ENCODE measurements at regions not wholly inside any gene's neighbourhood (a gene's known extent, or its start where the extent isn't known, plus 50 kb on each side); places are given as distances from the start of the nearest gene placed in this dataset.

DNA sequence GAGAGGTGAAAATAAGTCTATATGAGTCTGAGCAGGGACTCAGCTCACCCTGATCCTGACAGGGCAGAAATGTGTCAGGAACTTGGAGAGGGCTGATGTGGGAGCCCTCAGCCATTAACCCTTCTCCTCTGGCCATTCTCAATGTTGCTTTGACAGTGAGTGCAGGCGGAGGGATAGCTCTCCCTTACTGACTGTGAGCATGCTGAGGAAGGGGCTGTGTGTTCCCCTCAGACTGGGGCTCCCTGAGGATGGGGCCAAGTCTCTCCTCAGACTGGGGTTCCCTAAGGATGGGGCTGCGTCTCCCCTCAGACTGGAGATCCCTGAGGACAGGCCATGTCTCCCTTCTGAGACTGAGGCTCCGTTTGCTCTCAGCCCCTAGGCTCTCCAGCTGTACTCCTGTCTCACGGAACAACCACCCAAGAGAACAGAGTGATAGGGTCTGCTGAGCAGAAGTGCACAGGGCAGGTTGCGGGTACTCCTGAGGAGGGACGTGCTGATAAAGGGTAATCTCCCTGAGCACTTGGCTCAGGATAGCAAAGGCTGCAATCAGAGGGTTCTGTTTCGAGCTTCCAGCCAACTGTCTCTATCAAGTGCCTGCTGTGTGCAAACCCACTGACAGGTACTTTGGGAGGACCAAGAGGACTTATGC, 141.0 kb downstream of the MRPL14 start (continued):
- TF ChIP-seq RBM14 (IDR thresholded peaks at IDR 0.05; ENCODE audit: borderline replicate concordance, insufficient read depth, low read depth, low read length), result no peak
- TF ChIP-seq TCF7L2 (IDR thresholded peaks at IDR 0.05; ENCODE audit: low read depth, low read length), result no peak
- TF ChIP-seq, protein P1, sequence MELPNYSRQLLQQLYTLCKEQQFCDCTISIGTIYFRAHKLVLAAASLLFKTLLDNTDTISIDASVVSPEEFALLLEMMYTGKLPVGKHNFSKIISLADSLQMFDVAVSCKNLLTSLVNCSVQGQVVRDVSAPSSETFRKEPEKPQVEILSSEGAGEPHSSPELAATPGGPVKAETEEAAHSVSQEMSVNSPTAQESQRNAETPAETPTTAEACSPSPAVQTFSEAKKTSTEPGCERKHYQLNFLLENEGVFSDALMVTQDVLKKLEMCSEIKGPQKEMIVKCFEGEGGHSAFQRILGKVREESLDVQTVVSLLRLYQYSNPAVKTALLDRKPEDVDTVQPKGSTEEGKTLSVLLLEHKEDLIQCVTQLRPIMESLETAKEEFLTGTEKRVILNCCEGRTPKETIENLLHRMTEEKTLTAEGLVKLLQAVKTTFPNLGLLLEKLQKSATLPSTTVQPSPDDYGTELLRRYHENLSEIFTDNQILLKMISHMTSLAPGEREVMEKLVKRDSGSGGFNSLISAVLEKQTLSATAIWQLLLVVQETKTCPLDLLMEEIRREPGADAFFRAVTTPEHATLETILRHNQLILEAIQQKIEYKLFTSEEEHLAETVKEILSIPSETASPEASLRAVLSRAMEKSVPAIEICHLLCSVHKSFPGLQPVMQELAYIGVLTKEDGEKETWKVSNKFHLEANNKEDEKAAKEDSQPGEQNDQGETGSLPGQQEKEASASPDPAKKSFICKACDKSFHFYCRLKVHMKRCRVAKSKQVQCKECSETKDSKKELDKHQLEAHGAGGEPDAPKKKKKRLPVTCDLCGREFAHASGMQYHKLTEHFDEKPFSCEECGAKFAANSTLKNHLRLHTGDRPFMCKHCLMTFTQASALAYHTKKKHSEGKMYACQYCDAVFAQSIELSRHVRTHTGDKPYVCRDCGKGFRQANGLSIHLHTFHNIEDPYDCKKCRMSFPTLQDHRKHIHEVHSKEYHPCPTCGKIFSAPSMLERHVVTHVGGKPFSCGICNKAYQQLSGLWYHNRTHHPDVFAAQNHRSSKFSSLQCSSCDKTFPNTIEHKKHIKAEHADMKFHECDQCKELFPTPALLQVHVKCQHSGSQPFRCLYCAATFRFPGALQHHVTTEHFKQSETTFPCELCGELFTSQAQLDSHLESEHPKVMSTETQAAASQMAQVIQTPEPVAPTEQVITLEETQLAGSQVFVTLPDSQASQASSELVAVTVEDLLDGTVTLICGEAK (IDR thresholded peaks at IDR 0.05), result no peak
- TF ChIP-seq, protein P1 (CRISPR knock-in tag; IDR thresholded peaks at IDR 0.05), result no peak
- no peak for TF ChIP-seq TAF7 (tag; IDR thresholded peaks at IDR 0.05)
- TF ChIP-seq SMAD4 (CRISPR knock-in tag; conservative IDR thresholded peaks at IDR 0.05), result peak; percentile 69; the same call in 1 of the 2 replicates
- peak in 1 of 2 experiments; percentile 53; a peak in 1 of 4 replicates for TF ChIP-seq TBL1XR1 (IDR thresholded peaks at IDR 0.05; ENCODE audit: low read length in 2 of 2)
- TF ChIP-seq CBX2 (IDR thresholded peaks at IDR 0.05; ENCODE audit: insufficient read depth, low read length, poor library complexity, severe bottlenecking), result no peak
- TF ChIP-seq SPI1 (IDR thresholded peaks at IDR 0.05; ENCODE audit: borderline replicate concordance, low read depth, low read length), result 0 out of 2 replicates have a peak, but pooled peaks have one; percentile 1
- TF ChIP-seq SRSF3 (IDR thresholded peaks at IDR 0.05; ENCODE audit: insufficient read depth, low read length), result no peak
- TF ChIP-seq, protein P2, sequence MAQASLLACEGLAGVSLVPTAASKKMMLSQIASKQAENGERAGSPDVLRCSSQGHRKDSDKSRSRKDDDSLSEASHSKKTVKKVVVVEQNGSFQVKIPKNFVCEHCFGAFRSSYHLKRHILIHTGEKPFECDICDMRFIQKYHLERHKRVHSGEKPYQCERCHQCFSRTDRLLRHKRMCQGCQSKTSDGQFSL (CRISPR knock-in tag; IDR thresholded peaks at IDR 0.05), result 0 out of 2 replicates have a peak, but pooled peaks have one; percentile 21
- TF ChIP-seq, protein P2 (tag; IDR thresholded peaks at IDR 0.05), result no peak
- TF ChIP-seq LEF1 (IDR thresholded peaks at IDR 0.05), result no peak
- TF ChIP-seq KLF1 (tag; IDR thresholded peaks at IDR 0.05), result 0 out of 2 replicates have a peak, but pooled peaks have one; percentile 40
- no peak for TF ChIP-seq FIP1L1 (IDR thresholded peaks at IDR 0.05; ENCODE audit: low read depth, low read length, poor library complexity, severe bottlenecking)
- TF ChIP-seq SIN3A (IDR thresholded peaks at IDR 0.05; ENCODE audit: borderline replicate concordance in 2 of 2, control insufficient read depth in 1 of 2, low read depth in 2 of 2, low read length in 2 of 2), result 0 out of 4 replicates have a peak, but pooled peaks of 1 of the 2 experiments have one; percentile 23
- TF ChIP-seq NFE2 (IDR thresholded peaks at IDR 0.05; ENCODE audit: low read depth), result no peak
- TF ChIP-seq CBFA2T3 (IDR thresholded peaks at IDR 0.05), result peak; percentile 95

All from K562 (cell line).